Hepatocyte (in vitro differentiated cells): ENCODE measurements at regions not wholly inside any gene's neighbourhood (a gene's known extent, or its start where the extent isn't known, plus 50 kb on each side); places are given as distances from the start of the nearest gene placed in this dataset.

Experiments used
- DNase-seq: peaks from one replicate; pipeline ENCODE4 v3.0.0-alpha.2; 2016; ENCODE audit warnings: low spot score
- H2AFZ ChIP-seq: fragments of 200-600 bp; sonication (generic); 2 replicates; pipeline ENCODE4 v1.6.0; 2016; ENCODE audit warnings: antibody characterized with exemption, mild to moderate bottlenecking
- H3K27ac ChIP-seq: fragments of 200-600 bp; sonication (generic); 2 replicates; pipeline ENCODE4 v1.5.1; 2016; ENCODE audit warnings: mild to moderate bottlenecking
- H3K27me3 ChIP-seq: fragments of 200-600 bp; sonication (generic); 2 replicates; pipeline ENCODE4 v1.6.1; 2016
- H3K36me3 ChIP-seq: fragments of 200-600 bp; sonication (generic); replicated peaks from 2 replicates; pipeline ENCODE4 v1.5.1; 2016; ENCODE audit warnings: low read depth; ENCODE audit not compliant: insufficient read depth
- H3K4me1 ChIP-seq: fragments of 200-600 bp; sonication (generic); 2 replicates; pipeline ENCODE4 v1.5.1; 2016; ENCODE audit warnings: mild to moderate bottlenecking, moderate library complexity; ENCODE audit not compliant: insufficient read depth
- H3K4me2 ChIP-seq: fragments of 200-600 bp; sonication (generic); 2 replicates; pipeline ENCODE4 v1.6.0; 2016
- H3K4me3 ChIP-seq: fragments of 200-600 bp; sonication (generic); 2 replicates; pipeline ENCODE4 v1.5.1; 2016; ENCODE audit warnings: mild to moderate bottlenecking
- H3K79me2 ChIP-seq: fragments of 200-600 bp; sonication (generic); 2 replicates; pipeline ENCODE4 v1.6.0; 2017; ENCODE audit warnings: mild to moderate bottlenecking
- H3K9me2 ChIP-seq: fragments of 200-600 bp; sonication (generic); replicated peaks from 2 replicates; pipeline ENCODE4 v1.6.0; 2017; ENCODE audit warnings: mild to moderate bottlenecking; ENCODE audit not compliant: insufficient read depth
- H3K9me3 ChIP-seq: fragments of 200-600 bp; sonication (generic); 2 replicates; pipeline ENCODE4 v1.5.1; 2016; ENCODE audit warnings: low read depth, mild to moderate bottlenecking
- H4K20me1 ChIP-seq: fragments of 200-600 bp; sonication (generic); 2 replicates; pipeline ENCODE4 v1.6.0; 2016; ENCODE audit warnings: mild to moderate bottlenecking; ENCODE audit not compliant: insufficient read depth, poor library complexity, severe bottlenecking
- EZH2 ChIP-seq: fragments of 200-600 bp; sonication (generic); IDR thresholded peaks from 2 replicates; pipeline ENCODE4 v1.6.1; 2016; ENCODE audit warnings: antibody characterized with exemption, mild to moderate bottlenecking, borderline replicate concordance
- EZH2phosphoT487 ChIP-seq: fragments of 200-600 bp; sonication (generic); IDR thresholded peaks from one replicate; pipeline ENCODE4 v1.6.1; 2018; ENCODE audit warnings: antibody characterized with exemption, mild to moderate bottlenecking, low read depth, moderate library complexity; ENCODE audit not compliant: unreplicated experiment, severe bottlenecking
- WGBS: methylation state at CpG from one replicate; pipeline ENCODE4 v1.1.6; 2016; ENCODE audit warnings: low lambda C conversion rate; ENCODE audit errors: missing lambda C conversion rate; 5-methylcytosine and 5-hydroxymethylcytosine counted together
- TF ChIP-seq, protein P1 (sequence below): fragments of 200-600 bp; sonication (generic); IDR thresholded peaks from 2 replicates; pipeline ENCODE4 v1.5.1; 2016; ENCODE audit warnings: antibody characterized with exemption, mild to moderate bottlenecking; ENCODE audit not compliant: poor library complexity

DNA sequence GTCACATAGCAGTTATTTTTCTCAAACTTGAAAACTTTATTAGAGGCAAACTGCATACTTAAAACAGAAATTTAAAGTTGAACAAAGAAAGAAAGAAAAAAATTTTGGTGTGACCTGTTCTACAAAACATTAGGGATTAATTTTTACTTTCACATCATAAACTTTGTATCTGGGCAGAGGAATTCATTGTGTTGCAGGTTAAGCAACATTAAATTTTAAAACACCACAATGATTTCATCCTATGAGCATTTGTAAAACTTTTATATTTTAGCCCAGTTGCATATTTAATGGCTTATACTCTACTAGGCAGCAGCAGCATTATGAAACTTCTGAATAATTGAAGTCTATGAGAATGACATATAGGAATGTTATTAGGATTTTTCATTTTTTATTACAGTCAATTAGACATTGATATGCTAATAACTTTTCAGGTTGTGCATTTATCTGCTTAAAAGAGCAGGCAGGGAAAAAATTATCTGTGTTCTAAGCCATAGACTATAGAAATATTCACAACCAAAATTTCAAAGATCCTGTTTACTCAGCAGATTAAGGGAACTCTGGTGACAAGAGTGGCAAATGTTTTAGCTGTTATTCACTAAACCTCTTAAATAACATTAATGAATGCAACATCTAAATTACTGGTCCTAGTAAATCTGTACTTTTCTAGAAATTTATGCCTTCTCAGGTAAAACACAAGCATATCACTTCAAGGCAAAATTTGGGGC, 1088.5 kb upstream of the CDH6 start:
- Histone ChIP-seq H3K79me2 (no peaks in the 10 kb centered on the region), H3K27ac (no peak overlapping the region), H3K4me1 (no peaks in the 10 kb centered on the region), H3K36me3 (no peaks in the 10 kb centered on the region), H3K4me2 (no peak overlapping the region), H3K27me3 (no peaks in the 10 kb centered on the region), H2AFZ (no peak overlapping the region), H3K9me2 (no peaks in the 10 kb centered on the region), H3K4me3 (no peak overlapping the region), H3K9me3 (no peaks in the 10 kb centered on the region), H4K20me1 (no peaks in the 10 kb centered on the region)
- DNase-seq, result no peak
- no peak for TF ChIP-seq EZH2phosphoT487
- TF ChIP-seq, protein P1, sequence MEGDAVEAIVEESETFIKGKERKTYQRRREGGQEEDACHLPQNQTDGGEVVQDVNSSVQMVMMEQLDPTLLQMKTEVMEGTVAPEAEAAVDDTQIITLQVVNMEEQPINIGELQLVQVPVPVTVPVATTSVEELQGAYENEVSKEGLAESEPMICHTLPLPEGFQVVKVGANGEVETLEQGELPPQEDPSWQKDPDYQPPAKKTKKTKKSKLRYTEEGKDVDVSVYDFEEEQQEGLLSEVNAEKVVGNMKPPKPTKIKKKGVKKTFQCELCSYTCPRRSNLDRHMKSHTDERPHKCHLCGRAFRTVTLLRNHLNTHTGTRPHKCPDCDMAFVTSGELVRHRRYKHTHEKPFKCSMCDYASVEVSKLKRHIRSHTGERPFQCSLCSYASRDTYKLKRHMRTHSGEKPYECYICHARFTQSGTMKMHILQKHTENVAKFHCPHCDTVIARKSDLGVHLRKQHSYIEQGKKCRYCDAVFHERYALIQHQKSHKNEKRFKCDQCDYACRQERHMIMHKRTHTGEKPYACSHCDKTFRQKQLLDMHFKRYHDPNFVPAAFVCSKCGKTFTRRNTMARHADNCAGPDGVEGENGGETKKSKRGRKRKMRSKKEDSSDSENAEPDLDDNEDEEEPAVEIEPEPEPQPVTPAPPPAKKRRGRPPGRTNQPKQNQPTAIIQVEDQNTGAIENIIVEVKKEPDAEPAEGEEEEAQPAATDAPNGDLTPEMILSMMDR, result no peak
- TF ChIP-seq EZH2, result no peak

DNA sequence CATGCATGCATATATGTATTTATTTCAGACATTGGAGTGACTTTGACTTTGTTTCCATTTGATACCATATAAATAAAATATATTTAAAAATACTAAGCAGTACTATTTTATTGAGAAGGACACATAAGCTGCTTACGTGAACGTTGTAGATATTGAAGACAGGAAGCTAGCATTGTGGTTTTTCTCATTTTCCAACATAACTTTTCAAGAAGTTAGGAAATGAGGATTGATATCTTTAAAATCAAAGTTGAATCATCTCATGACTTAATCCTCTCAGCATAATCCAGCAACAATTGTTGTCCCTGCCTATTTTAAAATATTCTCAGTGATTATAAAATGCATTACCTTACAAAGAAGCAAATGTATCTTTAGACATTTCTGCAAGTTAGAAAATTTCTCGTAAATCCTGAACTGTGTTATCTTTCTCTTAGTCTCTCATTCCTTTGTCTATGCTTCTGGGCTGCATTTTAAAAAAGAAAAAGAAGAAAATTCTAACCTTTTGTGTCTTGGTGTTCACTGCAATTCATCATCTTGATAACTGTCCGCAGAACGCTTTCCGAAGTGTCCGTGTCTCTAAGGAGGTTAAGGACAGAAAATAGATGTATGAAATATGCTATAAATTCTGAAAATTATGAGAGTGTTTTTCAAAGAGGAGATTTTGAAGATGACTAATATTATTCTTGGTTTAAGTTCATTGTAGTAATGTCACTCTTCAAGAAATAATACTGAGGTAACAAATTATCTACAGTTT, 1089.9 kb upstream of the CDH6 start:
- Histone ChIP-seq H3K79me2 (no peaks in the 10 kb centered on the region), H3K4me1 (no peaks in the 10 kb centered on the region), H3K4me3 (no peak overlapping the region), H3K27me3 (no peaks in the 10 kb centered on the region), H3K9me3 (no peaks in the 10 kb centered on the region), H3K4me2 (no peak overlapping the region), H2AFZ (no peak overlapping the region), H4K20me1 (no peaks in the 10 kb centered on the region), H3K9me2 (no peaks in the 10 kb centered on the region), H3K27ac (no peak overlapping the region), H3K36me3 (no peaks in the 10 kb centered on the region)
- whole genome bisulfite sequencing, result 85% methylated on average over 7 of the region's 7 CpGs
- TF ChIP-seq, protein P1, result no peak
- no peak for TF ChIP-seq EZH2phosphoT487
- TF ChIP-seq EZH2, result no peak
- no peak for DNase-seq

DNA sequence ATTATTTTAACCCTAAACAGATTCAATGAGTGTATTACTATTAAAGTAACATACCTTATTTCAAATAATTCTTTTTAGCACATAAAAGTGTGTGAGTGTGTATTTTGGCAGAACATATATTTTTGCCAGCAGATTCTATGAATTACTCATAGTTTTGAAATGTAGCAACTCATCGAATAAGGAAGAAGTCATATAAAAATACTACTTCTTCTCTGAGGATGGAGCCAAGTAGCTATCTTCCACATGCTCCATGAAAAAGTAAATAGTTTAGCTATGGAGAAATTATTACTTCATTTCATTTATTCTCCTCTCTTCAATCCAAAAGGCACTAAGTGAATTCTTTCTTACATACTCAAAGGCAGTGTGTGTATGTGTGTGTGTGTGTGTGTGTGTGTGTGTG, 1090.4 kb upstream of the CDH6 start:
- Histone ChIP-seq H3K4me2 (no peak overlapping the region), H3K27ac (no peak overlapping the region)
- 90% methylated on average over 1 of the region's 1 CpG for WGBS

More for the DNA sequence above, 1090.4 kb upstream of the CDH6 start:
- no peak for DNase-seq
- no peaks in the 10 kb centered on the region for H3K79me2 ChIP-seq
- TF ChIP-seq EZH2phosphoT487 (no peak), EZH2 (no peak)
- TF ChIP-seq, protein P1, result no peak
- no peaks in the 10 kb centered on the region for H3K4me1 ChIP-seq
- H3K4me3 ChIP-seq, result no peak overlapping the region
- H3K9me3 ChIP-seq, result no peaks in the 10 kb centered on the region
- H4K20me1 ChIP-seq, result no peaks in the 10 kb centered on the region
- no peak overlapping the region for H2AFZ ChIP-seq
- no peaks in the 10 kb centered on the region for H3K36me3 ChIP-seq
- no peaks in the 10 kb centered on the region for H3K9me2 ChIP-seq
- no peaks in the 10 kb centered on the region for H3K27me3 ChIP-seq
